RWPE1 (cell line): ENCODE measurements at regions not wholly inside any gene's neighbourhood (a gene's known extent, or its start where the extent isn't known, plus 50 kb on each side); places are given as distances from the start of the nearest gene placed in this dataset.
"Not testable (repeated sequence)": the region's sequence is repeated elsewhere in the genome, so short reads cannot be mapped to it uniquely, and the experiment has no call there.

Source experiments
- CTCF ChIA-PET: fragments of 350-600 bp; sonication (Branson Sonifier 250); formaldehyde crosslinking; extraction: SDS; loops from one replicate; lab custom pipeline; 2021; lab: Yijun Ruan, JAX
- POLR2A ChIA-PET: fragments of 400-600 bp; formaldehyde crosslinking; extraction: SDS; loops from one replicate; lab custom pipeline; 2020; ENCODE audit warnings: antibody characterized with exemption; ENCODE audit not compliant: low non-redundant PET; lab: Yijun Ruan, JAX
- DNase-seq: peaks from one replicate; pipeline ENCODE4 v3.0.0; 2012; ENCODE audit warnings: low spot score
- H3K27ac ChIP-seq: fragments of 450-650 bp; 2 replicates; pipeline ENCODE4 v1.5.1; 2017
- CTCF ChIP-seq: fragments of 450-650 bp; conservative IDR thresholded peaks from 2 replicates; pipeline ENCODE4 v1.5.1; 2017; ENCODE audit warnings: low read depth, mild to moderate bottlenecking

DNA sequence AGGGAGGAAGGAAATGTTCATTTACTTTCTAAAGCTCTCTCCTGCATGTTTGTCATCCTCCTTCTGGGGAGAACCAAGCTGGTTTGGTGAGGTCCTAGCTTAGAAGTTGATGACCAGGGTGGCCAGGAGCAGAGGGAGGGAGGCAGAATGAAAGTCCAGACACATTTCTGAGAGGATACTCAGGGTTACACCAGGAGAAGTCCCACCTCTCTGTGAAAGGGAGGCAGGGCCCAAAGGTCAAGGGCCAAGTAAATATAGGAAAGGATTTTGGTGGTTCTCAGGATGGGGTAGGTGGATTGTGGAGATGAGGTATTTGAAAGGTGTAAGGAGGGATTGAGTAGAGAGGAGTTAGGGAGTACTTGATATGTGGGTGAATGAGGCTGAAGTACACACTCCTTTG, 58.0 kb upstream of the FBXO11 start:
- no peak for DNase-seq
- ChIA-PET CTCF (interaction anchor here (0.7 kb wide), 1 partner anchor 26 kb away, joined by 3 read pairs; no protein-coding TSS in a partner anchor), POLR2A (no interaction called here)
- H3K27ac ChIP-seq = no peak overlapping the region
- TF ChIP-seq CTCF = no peak

- ChIA-PET CTCF (interaction anchor here (0.6 to 0.7 kb wide), 2 partner anchors 25 to 1972 kb away, joined by 3 read pairs; no protein-coding TSS in a partner anchor), POLR2A (no interaction called here)
- TF ChIP-seq CTCF = no peak
- DNase-seq = no peak
- no peak overlapping the region for H3K27ac ChIP-seq
Measured at GRCh38 chr2:47964722-47965434, 58.6 kb upstream of the FBXO11 start.

GRCh38 chr2:47976728-47977127, 70.4 kb upstream of the FBXO11 start:
- POLR2A ChIA-PET, H3K27ac ChIP-seq, DNase-seq: not testable (repeated sequence)
- CTCF ChIA-PET = interaction anchor here (0.6 kb wide), 1 partner anchor 16 kb away, joined by 3 read pairs; no protein-coding TSS in a partner anchor

- H3K27ac ChIP-seq = no peak overlapping the region
- DNase-seq = no peak
- POLR2A ChIA-PET = no interaction called here
- CTCF ChIA-PET = no interaction called here
- no peak for TF ChIP-seq CTCF
Measured at GRCh38 chr2:47984041-47984440, 77.7 kb upstream of the FBXO11 start.

DNA sequence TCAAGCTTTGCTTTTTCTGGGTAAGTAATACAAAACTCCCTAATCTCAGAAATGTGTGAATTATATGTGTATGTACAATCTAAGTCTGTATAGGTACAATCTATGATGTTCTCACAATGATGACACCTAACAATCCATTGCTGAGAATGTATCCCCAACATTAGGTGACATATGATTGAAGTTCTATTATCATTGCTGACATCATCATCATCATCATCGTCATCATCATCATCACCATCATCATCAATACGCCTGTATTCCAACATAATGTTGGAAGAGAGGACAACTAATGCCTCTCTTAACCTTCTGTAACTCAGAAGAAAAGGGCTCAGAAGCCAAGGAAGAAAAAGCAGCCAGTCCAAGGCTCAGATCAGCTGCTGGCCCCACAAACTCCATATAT, 84.2 kb upstream of the FBXO11 start:
- CTCF ChIA-PET = no interaction called here
- H3K27ac ChIP-seq = no peak overlapping the region
- POLR2A ChIA-PET = no interaction called here
- no peak for TF ChIP-seq CTCF
- no peak for DNase-seq

DNA sequence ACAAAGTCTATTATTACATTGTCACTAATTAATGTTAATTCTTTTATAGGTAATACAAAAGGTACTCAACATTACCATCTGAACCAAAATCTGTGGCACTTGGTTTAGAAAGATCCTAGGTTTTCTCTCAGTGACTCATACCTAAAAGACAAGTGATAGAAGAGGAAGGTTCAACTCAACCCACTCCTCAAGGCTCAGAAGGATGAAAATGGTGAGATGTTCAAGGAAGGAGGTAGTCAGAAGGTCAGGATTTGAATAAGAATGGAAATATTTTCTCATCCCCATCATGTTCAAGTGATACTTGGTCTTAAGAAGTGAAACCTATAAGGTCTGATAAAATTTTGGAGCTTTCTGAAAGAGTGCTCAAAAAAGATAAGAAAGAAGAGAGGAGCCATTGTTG, 86.4 kb upstream of the FBXO11 start:
- POLR2A ChIA-PET = no interaction called here
- TF ChIP-seq CTCF = no peak
- no peak for DNase-seq
- CTCF ChIA-PET = no interaction called here
- H3K27ac ChIP-seq = no peak overlapping the region

- no peak overlapping the region for H3K27ac ChIP-seq
- POLR2A ChIA-PET = no interaction called here
- DNase-seq = no peak
- no peak for TF ChIP-seq CTCF
- CTCF ChIA-PET = no interaction called here
Measured at GRCh38 chr2:47996808-47997207, 90.5 kb upstream of the FBXO11 start.
